ENCODE measurements at regions not wholly inside any gene's neighbourhood (a gene's known extent, or its start where the extent isn't known, plus 50 kb on each side); places are given as distances from the start of the nearest gene placed in this dataset.

- TF ChIP-seq CTCF (IDR thresholded peaks at IDR 0.05) (no peak), POLR2A (IDR thresholded peaks at IDR 0.05) (no peak)
These were observed 342.3 kb upstream of the GRID2 start for GRCh38 chr4:91961504-91961903.
